ENCODE measurements at regions not wholly inside any gene's neighbourhood (a gene's known extent, or its start where the extent isn't known, plus 50 kb on each side); places are given as distances from the start of the nearest gene placed in this dataset.

- H3K27me3 ChIP-seq (ENCODE audit: control insufficient read depth in 1 of 2, insufficient read depth in 1 of 2, low read length in 2 of 2) = no peaks in the 10 kb centered on the region
- WGBS = 63% methylated on average over 2 of the region's 2 CpGs
- H3K4me3 ChIP-seq (ENCODE audit: insufficient read depth in 1 of 2, low read depth in 1 of 2, low read length in 2 of 2) = no peak overlapping the region
- no peak for DNase-seq
- H3K4ac ChIP-seq (ENCODE audit: low read depth in 1 of 2, low read length in 2 of 2) = no peak overlapping the region
- no peak overlapping the region for H2AK5ac ChIP-seq (ENCODE audit: low read length, severe bottlenecking)
- no peak overlapping the region for H4K91ac ChIP-seq (ENCODE audit: low read length)
- H2BK5ac ChIP-seq (ENCODE audit: low read depth, low read length, poor library complexity, severe bottlenecking) = no peak overlapping the region
- H2BK120ac ChIP-seq (ENCODE audit: low read depth, low read length) = no peak overlapping the region
- no peak overlapping the region for H2BK15ac ChIP-seq (ENCODE audit: low read depth, poor library complexity, severe bottlenecking)
- H4K8ac ChIP-seq (ENCODE audit: low read length) = no peak overlapping the region
- no peak overlapping the region for H3K23ac ChIP-seq (ENCODE audit: low read length in 2 of 2)
- H3K27ac ChIP-seq (ENCODE audit: low read length, poor library complexity, severe bottlenecking) = no peak overlapping the region
- H3K4me2 ChIP-seq (ENCODE audit: low read length, poor library complexity, severe bottlenecking) = no peak overlapping the region
- no peaks in the 10 kb centered on the region for H3K79me1 ChIP-seq (replicated peaks; ENCODE audit: low read length, poor library complexity, severe bottlenecking)
- H2AFZ ChIP-seq (ENCODE audit: low read depth, low read length) = no peak overlapping the region
- no peak overlapping the region for H3K18ac ChIP-seq (ENCODE audit: low read depth in 1 of 2, low read length in 2 of 2)
- H3K4me1 ChIP-seq (ENCODE audit: control insufficient read depth, insufficient read depth, low read depth, low read length) = no peaks in the 10 kb centered on the region
- H3K14ac ChIP-seq (ENCODE audit: low read length in 2 of 2) = no peak overlapping the region
- H2BK12ac ChIP-seq (ENCODE audit: low read length in 2 of 2) = no peak overlapping the region
- H3K9ac ChIP-seq (ENCODE audit: low read length) = no peak overlapping the region
- peaks cover 4% of the 10 kb centered on the region for H3K9me3 ChIP-seq (ENCODE audit: control insufficient read depth, low read length)
- no peaks in the 10 kb centered on the region for H3K36me3 ChIP-seq (ENCODE audit: control insufficient read depth in 1 of 2, insufficient read depth in 2 of 2, low read depth in 1 of 2, low read length in 2 of 2)
Observed at GRCh38 chr14:81972601-81973000, 438.9 kb upstream of the SEL1L start.

GRCh38 chr14:81974543-81974942 lies 440.9 kb upstream of the SEL1L start:
- no peak overlapping the region for H3K27ac ChIP-seq (ENCODE audit: low read length, poor library complexity, severe bottlenecking)
- H3K4me2 ChIP-seq (ENCODE audit: low read length, poor library complexity, severe bottlenecking) = no peak overlapping the region
- H3K79me1 ChIP-seq (replicated peaks; ENCODE audit: low read length, poor library complexity, severe bottlenecking) = no peaks in the 10 kb centered on the region
- no peak overlapping the region for H3K4me3 ChIP-seq (ENCODE audit: insufficient read depth in 1 of 2, low read depth in 1 of 2, low read length in 2 of 2)
- no peak overlapping the region for H3K4ac ChIP-seq (ENCODE audit: low read depth in 1 of 2, low read length in 2 of 2)
- H2BK12ac ChIP-seq (ENCODE audit: low read length in 2 of 2) = no peak overlapping the region
- no peak overlapping the region for H2BK120ac ChIP-seq (ENCODE audit: low read depth, low read length)
- H3K36me3 ChIP-seq (ENCODE audit: control insufficient read depth in 1 of 2, insufficient read depth in 2 of 2, low read depth in 1 of 2, low read length in 2 of 2) = no peaks in the 10 kb centered on the region
- H3K27me3 ChIP-seq (ENCODE audit: control insufficient read depth in 1 of 2, insufficient read depth in 1 of 2, low read length in 2 of 2) = no peaks in the 10 kb centered on the region
- no peak for DNase-seq
- no peak overlapping the region for H3K9ac ChIP-seq (ENCODE audit: low read length)
- H3K23ac ChIP-seq (ENCODE audit: low read length in 2 of 2) = no peak overlapping the region
- no peaks in the 10 kb centered on the region for H3K4me1 ChIP-seq (ENCODE audit: control insufficient read depth, insufficient read depth, low read depth, low read length)
- H2AFZ ChIP-seq (ENCODE audit: low read depth, low read length) = no peak overlapping the region
- no peak overlapping the region for H3K18ac ChIP-seq (ENCODE audit: low read depth in 1 of 2, low read length in 2 of 2)
- no peak overlapping the region for H2AK5ac ChIP-seq (ENCODE audit: low read length, severe bottlenecking)
- H3K9me3 ChIP-seq (ENCODE audit: control insufficient read depth, low read length) = no peaks in the 10 kb centered on the region
- WGBS = 38% methylated on average over 2 of the region's 2 CpGs
- no peak overlapping the region for H3K14ac ChIP-seq (ENCODE audit: low read length in 2 of 2)
- H4K8ac ChIP-seq (ENCODE audit: low read length) = no peak overlapping the region
- no peak overlapping the region for H4K91ac ChIP-seq (ENCODE audit: low read length)
- H2BK15ac ChIP-seq (ENCODE audit: low read depth, poor library complexity, severe bottlenecking) = no peak overlapping the region
- H2BK5ac ChIP-seq (ENCODE audit: low read depth, low read length, poor library complexity, severe bottlenecking) = no peak overlapping the region

- Histone ChIP-seq H3K9me3 (ENCODE audit: control insufficient read depth, low read length) (no peaks in the 10 kb centered on the region), H3K18ac (ENCODE audit: low read depth in 1 of 2, low read length in 2 of 2) (no peak overlapping the region), H3K9ac (ENCODE audit: low read length) (no peak overlapping the region), H3K36me3 (ENCODE audit: control insufficient read depth in 1 of 2, insufficient read depth in 2 of 2, low read depth in 1 of 2, low read length in 2 of 2) (no peaks in the 10 kb centered on the region), H3K4me1 (ENCODE audit: control insufficient read depth, insufficient read depth, low read depth, low read length) (no peaks in the 10 kb centered on the region), H2BK15ac (ENCODE audit: low read depth, poor library complexity, severe bottlenecking) (no peak overlapping the region), H2BK5ac (ENCODE audit: low read depth, low read length, poor library complexity, severe bottlenecking) (no peak overlapping the region), H3K79me1 (replicated peaks; ENCODE audit: low read length, poor library complexity, severe bottlenecking) (no peaks in the 10 kb centered on the region), H3K27me3 (ENCODE audit: control insufficient read depth in 1 of 2, insufficient read depth in 1 of 2, low read length in 2 of 2) (no peaks in the 10 kb centered on the region), H3K4me3 (ENCODE audit: insufficient read depth in 1 of 2, low read depth in 1 of 2, low read length in 2 of 2) (no peak overlapping the region), H3K27ac (ENCODE audit: low read length, poor library complexity, severe bottlenecking) (no peak overlapping the region), H3K4me2 (ENCODE audit: low read length, poor library complexity, severe bottlenecking) (no peak overlapping the region), H3K4ac (ENCODE audit: low read depth in 1 of 2, low read length in 2 of 2) (no peak overlapping the region), H2BK12ac (ENCODE audit: low read length in 2 of 2) (no peak overlapping the region), H2BK120ac (ENCODE audit: low read depth, low read length) (no peak overlapping the region), H4K91ac (ENCODE audit: low read length) (no peak overlapping the region), H3K14ac (ENCODE audit: low read length in 2 of 2) (no peak overlapping the region), H2AFZ (ENCODE audit: low read depth, low read length) (no peak overlapping the region), H4K8ac (ENCODE audit: low read length) (no peak overlapping the region), H3K23ac (ENCODE audit: low read length in 2 of 2) (no peak overlapping the region), H2AK5ac (ENCODE audit: low read length, severe bottlenecking) (no peak overlapping the region)
- no peak for DNase-seq
- 76% methylated on average over 1 of the region's 4 CpGs for WGBS
Observed at GRCh38 chr14:81980601-81981306, 447.1 kb upstream of the SEL1L start.

GRCh38 chr14:81981307-81981675 lies 447.6 kb upstream of the SEL1L start:
- H4K91ac ChIP-seq (ENCODE audit: low read length) = no peak overlapping the region
- no peak overlapping the region for H3K18ac ChIP-seq (ENCODE audit: low read depth in 1 of 2, low read length in 2 of 2)
- no peak overlapping the region for H2AFZ ChIP-seq (ENCODE audit: low read depth, low read length)
- 83% methylated on average over 2 of the region's 5 CpGs for WGBS
- H3K4ac ChIP-seq (ENCODE audit: low read depth in 1 of 2, low read length in 2 of 2) = no peak overlapping the region
- DNase-seq = no peak
- H4K8ac ChIP-seq (ENCODE audit: low read length) = no peak overlapping the region
- no peaks in the 10 kb centered on the region for H3K9me3 ChIP-seq (ENCODE audit: control insufficient read depth, low read length)
- no peak overlapping the region for H3K9ac ChIP-seq (ENCODE audit: low read length)
- H2BK120ac ChIP-seq (ENCODE audit: low read depth, low read length) = no peak overlapping the region
- H2BK12ac ChIP-seq (ENCODE audit: low read length in 2 of 2) = no peak overlapping the region
- H2AK5ac ChIP-seq (ENCODE audit: low read length, severe bottlenecking) = no peak overlapping the region
- H3K79me1 ChIP-seq (replicated peaks; ENCODE audit: low read length, poor library complexity, severe bottlenecking) = no peaks in the 10 kb centered on the region
- H3K27me3 ChIP-seq (ENCODE audit: control insufficient read depth in 1 of 2, insufficient read depth in 1 of 2, low read length in 2 of 2) = no peaks in the 10 kb centered on the region
- no peaks in the 10 kb centered on the region for H3K36me3 ChIP-seq (ENCODE audit: control insufficient read depth in 1 of 2, insufficient read depth in 2 of 2, low read depth in 1 of 2, low read length in 2 of 2)
- H3K23ac ChIP-seq (ENCODE audit: low read length in 2 of 2) = no peak overlapping the region
- H3K27ac ChIP-seq (ENCODE audit: low read length, poor library complexity, severe bottlenecking) = no peak overlapping the region
- no peak overlapping the region for H2BK5ac ChIP-seq (ENCODE audit: low read depth, low read length, poor library complexity, severe bottlenecking)
- H3K4me3 ChIP-seq (ENCODE audit: insufficient read depth in 1 of 2, low read depth in 1 of 2, low read length in 2 of 2) = no peak overlapping the region
- H3K4me1 ChIP-seq (ENCODE audit: control insufficient read depth, insufficient read depth, low read depth, low read length) = no peaks in the 10 kb centered on the region
- H3K14ac ChIP-seq (ENCODE audit: low read length in 2 of 2) = no peak overlapping the region
- no peak overlapping the region for H2BK15ac ChIP-seq (ENCODE audit: low read depth, poor library complexity, severe bottlenecking)
- no peak overlapping the region for H3K4me2 ChIP-seq (ENCODE audit: low read length, poor library complexity, severe bottlenecking)
